ENCODE measurements at regions not wholly inside any gene's neighbourhood (a gene's known extent, or its start where the extent isn't known, plus 50 kb on each side); places are given as distances from the start of the nearest gene placed in this dataset.

- WGBS (ENCODE audit: low lambda C conversion rate), result 13% methylated on average over 3 of the region's 3 CpGs
- Histone ChIP-seq H3K4me2 (no peak overlapping the region), H4K20me1 (ENCODE audit: insufficient read depth) (no peaks in the 10 kb centered on the region), H3K27me3 (ENCODE audit: insufficient read depth) (no peaks in the 10 kb centered on the region), H3K4me1 (ENCODE audit: control insufficient read depth in 1 of 2, insufficient read depth in 2 of 2, low read depth in 1 of 2, low read length in 1 of 2) (peaks cover 0 to 5% of the 10 kb centered on the region in 2 experiments; a peak in 2 of 4 replicates), H3K9ac (no peak overlapping the region), H2AFZ (ENCODE audit: low read depth) (no peak overlapping the region), H3K36me3 (replicated peaks in 1 of 2; ENCODE audit: control insufficient read depth in 1 of 2, insufficient read depth in 2 of 2, low read length in 1 of 2) (no peaks in the 10 kb centered on the region), H3K4me3 (ENCODE audit: low read depth in 2 of 2, low read length in 1 of 2) (no peak overlapping the region; a peak in 1 of 4 replicates), H3K9me3 (no peaks in the 10 kb centered on the region), H3K79me2 (ENCODE audit: insufficient read depth) (no peaks in the 10 kb centered on the region), H3K27ac (ENCODE audit: low read depth in 2 of 2, low read length in 1 of 2) (no peak overlapping the region), H3F3A (replicated peaks; ENCODE audit: insufficient read depth) (no peaks in the 10 kb centered on the region), H3K9me2 (no peaks in the 10 kb centered on the region)
- CTCF ChIA-PET, result no interaction called here
- no peak for TF ChIP-seq TAF1 (IDR thresholded peaks at IDR 0.05; ENCODE audit: borderline replicate concordance, low read depth, low read length)
- no peak for DNase-seq
- POLR2A ChIA-PET, result no interaction called here
Measured at GRCh38 chr16:55041540-55042234, 111.0 kb downstream of the IRX5 start.

GRCh38 chr16:55042556-55043432, 112.1 kb downstream of the IRX5 start:
- Histone ChIP-seq H2AFZ (ENCODE audit: low read depth) (no peak overlapping the region), H3K9ac (no peak overlapping the region), H4K20me1 (ENCODE audit: insufficient read depth) (no peaks in the 10 kb centered on the region), H3K27me3 (ENCODE audit: insufficient read depth) (no peaks in the 10 kb centered on the region), H3K4me2 (no peak overlapping the region), H3K27ac (ENCODE audit: low read depth in 2 of 2, low read length in 1 of 2) (no peak overlapping the region), H3F3A (replicated peaks; ENCODE audit: insufficient read depth) (no peaks in the 10 kb centered on the region), H3K4me3 (ENCODE audit: low read depth in 2 of 2, low read length in 1 of 2) (no peak overlapping the region), H3K36me3 (replicated peaks in 1 of 2; ENCODE audit: control insufficient read depth in 1 of 2, insufficient read depth in 2 of 2, low read length in 1 of 2) (no peaks in the 10 kb centered on the region), H3K79me2 (ENCODE audit: insufficient read depth) (no peaks in the 10 kb centered on the region), H3K9me2 (no peaks in the 10 kb centered on the region), H3K4me1 (ENCODE audit: control insufficient read depth in 1 of 2, insufficient read depth in 2 of 2, low read depth in 1 of 2, low read length in 1 of 2) (peaks cover 0 to 5% of the 10 kb centered on the region in 2 experiments; a peak in 2 of 4 replicates), H3K9me3 (no peaks in the 10 kb centered on the region)
- POLR2A ChIA-PET, result no interaction called here
- no peak for DNase-seq
- CTCF ChIA-PET, result interaction anchor here (1.1 to 2.5 kb wide), 4 partner anchors 8 to 330 kb away, joined by 3 to 10 read pairs (median 4); partner anchors contain the start of gene IRX6
- no peak for TF ChIP-seq TAF1 (IDR thresholded peaks at IDR 0.05; ENCODE audit: borderline replicate concordance, low read depth, low read length)
- TF ChIP-seq YY1 (IDR thresholded peaks at IDR 0.05; ENCODE audit: low read depth), result no peak
- no peak for TF ChIP-seq PBX3 (IDR thresholded peaks at IDR 0.05)
- TF ChIP-seq TCF12 (IDR thresholded peaks at IDR 0.05), result no peak
- TF ChIP-seq MXI1 (IDR thresholded peaks at IDR 0.05; ENCODE audit: low read depth, low read length), result no peak
- no peak for TF ChIP-seq CTCF (IDR thresholded peaks at IDR 0.05)
- no peak for TF ChIP-seq RFX5 (IDR thresholded peaks at IDR 0.05; ENCODE audit: low read length)
- no peak for TF ChIP-seq TEAD4 (IDR thresholded peaks at IDR 0.05; ENCODE audit: borderline replicate concordance, insufficient read depth)
- TF ChIP-seq RXRA (IDR thresholded peaks at IDR 0.05; ENCODE audit: borderline replicate concordance, low read depth), result no peak
- no peak for TF ChIP-seq RCOR1 (IDR thresholded peaks at IDR 0.05; ENCODE audit: low read length)
- no peak for TF ChIP-seq FOSL2 (IDR thresholded peaks at IDR 0.05; ENCODE audit: borderline replicate concordance, low read depth)
- no peak for TF ChIP-seq FOXM1 (IDR thresholded peaks at IDR 0.05; ENCODE audit: low read depth)
- TF ChIP-seq SMC3 (IDR thresholded peaks at IDR 0.05; ENCODE audit: low read depth, low read length), result no peak
- no peak for TF ChIP-seq CHD2 (IDR thresholded peaks at IDR 0.05; ENCODE audit: low read length, partially characterized antibody)
- TF ChIP-seq GABPA (IDR thresholded peaks at IDR 0.05; ENCODE audit: low read depth), result no peak
- no peak for TF ChIP-seq USF1 (IDR thresholded peaks at IDR 0.05; ENCODE audit: borderline replicate concordance, low read depth)
- TF ChIP-seq NRF1 (IDR thresholded peaks at IDR 0.05; ENCODE audit: low read depth, low read length), result no peak
- TF ChIP-seq NFIC (IDR thresholded peaks at IDR 0.05; ENCODE audit: borderline replicate concordance), result no peak
- TF ChIP-seq EP300 (IDR thresholded peaks at IDR 0.05; ENCODE audit: borderline replicate concordance in 1 of 2, low read depth in 1 of 2, low read length in 1 of 2), result no peak
- 53% methylated on average over 7 of the region's 13 CpGs for WGBS (ENCODE audit: low lambda C conversion rate)

All from SK-N-SH (cell line).